Prostate gland (tissue), 2 donors: ENCODE measurements at regions not wholly inside any gene's neighbourhood (a gene's known extent, or its start where the extent isn't known, plus 50 kb on each side); places are given as distances from the start of the nearest gene placed in this dataset.

Experiments
- POLR2A ChIP-seq: fragments of 450-650 bp; IDR thresholded peaks from one replicate; pipeline ENCODE4 v1.6.1; 2016; ENCODE audit warnings: antibody characterized with exemption, mild to moderate bottlenecking
- POLR2AphosphoS5 ChIP-seq: sonication (generic); formaldehyde crosslinking; IDR thresholded peaks from one replicate; pipeline ENCODE4 v1.6.1; 2017; ENCODE audit warnings: antibody characterized with exemption
- TF ChIP-seq, protein P1 (sequence below), 4 experiments: fragments of 200-600 bp in 2 of 4; fragments of 450-650 bp in 2 of 4; sonication (generic) in 2 of 4; IDR thresholded peaks; 1 replicate in 3 of 4; 2 replicates in 1 of 4; pipeline ENCODE4 v1.5.1; 2016 to 2019; ENCODE audit warnings: antibody characterized with exemption in 4 of 4, mild to moderate bottlenecking in 2 of 4, moderate library complexity in 2 of 4

DNA sequence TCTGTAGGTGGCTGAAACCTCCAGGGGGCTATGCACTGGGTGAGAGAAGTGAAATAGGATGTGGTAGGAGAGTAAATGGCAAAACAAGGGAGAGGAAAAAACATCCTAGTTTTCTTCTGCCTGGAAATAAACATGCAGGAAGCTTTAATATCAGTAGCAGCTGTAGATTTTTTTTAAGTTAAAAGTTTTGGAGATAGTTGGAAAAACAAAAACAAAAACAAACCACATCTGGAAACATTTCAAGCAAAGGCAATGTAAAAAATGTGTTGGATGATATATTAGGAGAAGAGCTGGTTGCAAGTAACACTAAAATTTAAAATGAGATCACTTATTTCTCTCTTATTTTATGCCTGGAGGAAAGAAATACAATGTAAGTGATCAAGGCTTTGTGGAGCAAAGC lies 388.0 kb downstream of the SPRY1 start:
- TF ChIP-seq, protein P1, sequence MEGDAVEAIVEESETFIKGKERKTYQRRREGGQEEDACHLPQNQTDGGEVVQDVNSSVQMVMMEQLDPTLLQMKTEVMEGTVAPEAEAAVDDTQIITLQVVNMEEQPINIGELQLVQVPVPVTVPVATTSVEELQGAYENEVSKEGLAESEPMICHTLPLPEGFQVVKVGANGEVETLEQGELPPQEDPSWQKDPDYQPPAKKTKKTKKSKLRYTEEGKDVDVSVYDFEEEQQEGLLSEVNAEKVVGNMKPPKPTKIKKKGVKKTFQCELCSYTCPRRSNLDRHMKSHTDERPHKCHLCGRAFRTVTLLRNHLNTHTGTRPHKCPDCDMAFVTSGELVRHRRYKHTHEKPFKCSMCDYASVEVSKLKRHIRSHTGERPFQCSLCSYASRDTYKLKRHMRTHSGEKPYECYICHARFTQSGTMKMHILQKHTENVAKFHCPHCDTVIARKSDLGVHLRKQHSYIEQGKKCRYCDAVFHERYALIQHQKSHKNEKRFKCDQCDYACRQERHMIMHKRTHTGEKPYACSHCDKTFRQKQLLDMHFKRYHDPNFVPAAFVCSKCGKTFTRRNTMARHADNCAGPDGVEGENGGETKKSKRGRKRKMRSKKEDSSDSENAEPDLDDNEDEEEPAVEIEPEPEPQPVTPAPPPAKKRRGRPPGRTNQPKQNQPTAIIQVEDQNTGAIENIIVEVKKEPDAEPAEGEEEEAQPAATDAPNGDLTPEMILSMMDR (IDR thresholded peaks at IDR 0.05), result no peak
- TF ChIP-seq POLR2A, result no peak
- TF ChIP-seq POLR2AphosphoS5, result no peak
